ENCODE measurements at regions not wholly inside any gene's neighbourhood (a gene's known extent, or its start where the extent isn't known, plus 50 kb on each side); places are given as distances from the start of the nearest gene placed in this dataset.

GRCh38 chr10:43706166-43706565, 57.5 kb upstream of the ZNF32 start:
- TF ChIP-seq, protein P1, sequence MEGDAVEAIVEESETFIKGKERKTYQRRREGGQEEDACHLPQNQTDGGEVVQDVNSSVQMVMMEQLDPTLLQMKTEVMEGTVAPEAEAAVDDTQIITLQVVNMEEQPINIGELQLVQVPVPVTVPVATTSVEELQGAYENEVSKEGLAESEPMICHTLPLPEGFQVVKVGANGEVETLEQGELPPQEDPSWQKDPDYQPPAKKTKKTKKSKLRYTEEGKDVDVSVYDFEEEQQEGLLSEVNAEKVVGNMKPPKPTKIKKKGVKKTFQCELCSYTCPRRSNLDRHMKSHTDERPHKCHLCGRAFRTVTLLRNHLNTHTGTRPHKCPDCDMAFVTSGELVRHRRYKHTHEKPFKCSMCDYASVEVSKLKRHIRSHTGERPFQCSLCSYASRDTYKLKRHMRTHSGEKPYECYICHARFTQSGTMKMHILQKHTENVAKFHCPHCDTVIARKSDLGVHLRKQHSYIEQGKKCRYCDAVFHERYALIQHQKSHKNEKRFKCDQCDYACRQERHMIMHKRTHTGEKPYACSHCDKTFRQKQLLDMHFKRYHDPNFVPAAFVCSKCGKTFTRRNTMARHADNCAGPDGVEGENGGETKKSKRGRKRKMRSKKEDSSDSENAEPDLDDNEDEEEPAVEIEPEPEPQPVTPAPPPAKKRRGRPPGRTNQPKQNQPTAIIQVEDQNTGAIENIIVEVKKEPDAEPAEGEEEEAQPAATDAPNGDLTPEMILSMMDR (IDR thresholded peaks at IDR 0.05) = no peak
- TF ChIP-seq POLR2A (IDR thresholded peaks at IDR 0.05) = no peak

Data from tibial nerve (tissue), 3 donors.